Stimulated activated CD4-positive, alpha-beta T cell treated with anti-CD3 and anti-CD28 coated beads, Interleukin-15, amount 100 ng/mL, for 48 hours (primary cell): ENCODE measurements at regions not wholly inside any gene's neighbourhood (a gene's known extent, or its start where the extent isn't known, plus 50 kb on each side); places are given as distances from the start of the nearest gene placed in this dataset.
"Not testable (repeated sequence)": the region's sequence is repeated elsewhere in the genome, so short reads cannot be mapped to it uniquely, and the experiment has no call there.

Experiments used
- DNase-seq, 2 donors: peaks; one replicate each; pipeline ENCODE4 v3.0.0-alpha.2; 2020; ENCODE audit warnings: low read depth in 2 of 2

DNA sequence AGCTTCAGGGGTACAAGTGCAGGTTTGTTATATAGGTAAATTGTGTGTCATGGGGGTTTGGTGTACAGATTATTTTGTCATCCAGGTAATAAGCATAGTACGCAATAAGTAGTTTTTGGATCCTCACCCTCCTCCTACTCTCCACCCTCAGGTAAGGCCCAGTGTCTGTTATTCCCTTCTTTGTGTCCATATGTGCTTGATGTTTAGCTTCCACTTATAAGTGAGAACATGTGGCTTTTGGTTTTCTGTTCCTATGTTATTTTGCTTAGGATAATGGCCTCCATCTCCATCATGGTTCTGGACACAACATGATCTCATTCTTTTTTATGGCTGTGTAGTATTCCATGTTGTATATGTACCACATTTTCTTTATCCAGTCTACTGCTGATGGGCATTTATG, 298.4 kb downstream of the LIG4 start:
- not testable (repeated sequence) for DNase-seq

DNA sequence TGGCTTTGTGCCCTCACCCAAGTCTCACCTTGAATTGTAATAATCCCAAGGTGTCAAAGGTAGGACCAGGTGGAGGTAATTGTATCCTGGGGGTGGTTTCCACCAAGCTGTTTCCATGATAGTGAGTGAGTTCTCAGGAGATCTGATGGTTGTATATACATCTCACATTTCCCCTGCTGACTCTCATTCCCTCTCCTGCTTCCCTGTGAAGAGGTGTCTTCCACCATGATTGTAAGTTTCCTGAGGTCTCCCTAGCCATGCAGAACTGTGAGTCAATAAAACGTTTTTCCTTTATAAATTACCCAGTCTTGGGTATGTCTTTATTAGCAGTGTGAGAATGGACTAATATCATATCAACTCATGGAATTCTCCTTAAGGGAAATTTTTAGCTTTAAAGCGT, 302.6 kb downstream of the LIG4 start:
- no peak for DNase-seq

DNA sequence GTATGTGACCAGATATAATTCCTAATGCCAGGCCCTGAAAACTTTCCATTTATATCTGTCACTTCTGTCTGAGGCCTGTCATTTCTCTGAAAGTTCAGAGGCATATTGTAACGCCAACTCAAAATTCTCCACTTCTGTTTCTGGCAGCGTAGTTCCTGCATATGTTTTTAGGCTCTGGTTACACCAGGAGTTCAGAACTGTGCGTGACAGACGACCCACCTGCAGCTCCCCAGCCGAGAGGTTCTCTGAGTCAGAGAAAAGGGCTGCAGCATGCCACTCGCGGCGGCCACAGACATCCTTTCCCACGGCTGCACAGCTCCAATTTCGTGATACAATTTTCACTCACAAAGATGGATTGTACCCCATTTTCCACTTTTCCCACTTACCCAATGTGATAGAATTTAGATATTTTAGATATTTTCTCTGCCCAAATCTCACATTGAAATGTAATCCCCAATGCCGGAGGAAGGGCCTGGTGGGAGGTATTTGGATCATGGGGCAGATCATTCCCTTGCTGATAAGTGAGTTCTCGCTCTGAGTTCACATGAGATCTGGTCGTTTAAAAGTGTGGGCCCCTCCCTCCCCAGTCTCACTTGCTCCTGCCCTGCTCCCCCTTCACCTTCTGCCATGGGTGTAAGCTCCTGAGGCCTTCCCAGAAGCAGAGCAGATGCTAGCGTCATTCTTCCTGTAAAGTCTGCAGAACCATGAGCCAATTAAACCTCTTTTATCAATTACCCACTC, 308.1 kb downstream of the LIG4 start:
- DNase-seq, result no peak

DNA sequence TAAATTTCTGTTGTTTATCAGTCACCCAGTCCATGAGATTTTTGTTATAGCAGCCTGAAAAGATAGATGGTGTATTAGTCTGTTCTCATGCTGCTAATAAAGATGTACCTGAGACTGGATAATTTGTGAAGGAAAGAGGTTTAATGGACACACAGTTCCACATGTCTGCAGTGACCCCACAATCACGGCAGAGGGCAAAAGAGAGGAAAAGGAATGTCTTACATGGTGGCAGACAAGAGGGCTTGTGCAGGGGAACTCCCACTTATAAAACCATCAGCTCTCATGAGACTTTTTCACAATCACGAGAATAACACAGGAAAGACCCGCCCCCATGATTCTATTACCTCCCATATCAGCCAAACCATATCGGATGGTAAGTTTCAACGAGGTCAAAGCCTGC, 309.2 kb downstream of the LIG4 start:
- no peak for DNase-seq

- no peak for DNase-seq
Observed at GRCh38 chr13:107901996-107902562, 313.3 kb downstream of the LIG4 start.

GRCh38 chr13:107901230-107901629, 314.1 kb downstream of the LIG4 start:
- no peak for DNase-seq

GRCh38 chr13:107900775-107901174, 314.6 kb downstream of the LIG4 start:
- no peak for DNase-seq

- DNase-seq, result no peak
Observed at GRCh38 chr13:107886118-107886517, 329.2 kb downstream of the LIG4 start.

DNA sequence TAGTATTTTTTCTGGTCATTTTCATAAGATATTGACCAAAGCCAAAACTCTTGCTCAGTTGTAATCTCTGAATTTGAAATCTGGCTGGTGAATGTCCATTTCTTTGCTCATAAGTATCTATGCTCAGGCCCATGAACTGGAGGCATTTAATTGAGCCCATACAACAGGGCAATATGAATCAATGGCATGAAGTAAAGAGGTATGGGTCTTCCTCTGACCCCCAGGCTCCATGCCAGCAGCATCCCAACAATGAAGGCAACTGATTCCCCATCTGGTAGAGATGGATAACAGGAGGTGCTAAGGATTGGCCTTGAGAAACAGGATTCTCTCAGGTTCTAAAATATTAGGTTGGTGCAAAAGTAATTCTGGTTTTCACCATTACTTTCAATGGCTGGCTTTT, 330.8 kb downstream of the LIG4 start:
- DNase-seq, result no peak

DNA sequence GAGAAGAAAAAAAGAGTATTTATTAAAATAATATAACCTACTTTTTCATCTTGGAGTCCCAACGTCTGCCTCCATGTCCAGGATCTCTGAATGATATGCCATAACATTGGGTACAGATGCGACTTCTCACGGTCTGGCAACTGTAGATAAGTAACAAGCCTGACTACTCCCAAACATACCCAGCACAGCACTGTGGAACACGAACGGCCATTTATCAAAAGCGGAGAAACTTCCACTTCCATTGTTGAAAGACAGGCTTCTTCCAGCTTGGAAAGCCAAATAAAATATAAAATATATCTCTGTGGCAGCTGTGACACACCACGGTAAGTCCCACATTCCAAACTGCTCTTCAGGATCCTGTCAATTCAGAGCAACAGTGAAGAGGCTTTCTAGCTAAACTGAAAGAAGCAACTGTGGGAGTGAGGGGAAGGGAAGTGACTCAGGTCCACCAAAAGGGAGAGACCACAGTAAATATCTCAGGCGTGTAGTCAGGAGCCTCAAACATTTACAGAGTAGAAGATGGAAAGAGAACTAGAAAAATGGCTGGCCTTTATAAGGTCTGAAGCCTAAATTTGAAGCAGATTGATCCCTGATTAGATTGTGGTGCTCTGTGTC, 331.7 kb downstream of the LIG4 start:
- DNase-seq, result no peak

DNA sequence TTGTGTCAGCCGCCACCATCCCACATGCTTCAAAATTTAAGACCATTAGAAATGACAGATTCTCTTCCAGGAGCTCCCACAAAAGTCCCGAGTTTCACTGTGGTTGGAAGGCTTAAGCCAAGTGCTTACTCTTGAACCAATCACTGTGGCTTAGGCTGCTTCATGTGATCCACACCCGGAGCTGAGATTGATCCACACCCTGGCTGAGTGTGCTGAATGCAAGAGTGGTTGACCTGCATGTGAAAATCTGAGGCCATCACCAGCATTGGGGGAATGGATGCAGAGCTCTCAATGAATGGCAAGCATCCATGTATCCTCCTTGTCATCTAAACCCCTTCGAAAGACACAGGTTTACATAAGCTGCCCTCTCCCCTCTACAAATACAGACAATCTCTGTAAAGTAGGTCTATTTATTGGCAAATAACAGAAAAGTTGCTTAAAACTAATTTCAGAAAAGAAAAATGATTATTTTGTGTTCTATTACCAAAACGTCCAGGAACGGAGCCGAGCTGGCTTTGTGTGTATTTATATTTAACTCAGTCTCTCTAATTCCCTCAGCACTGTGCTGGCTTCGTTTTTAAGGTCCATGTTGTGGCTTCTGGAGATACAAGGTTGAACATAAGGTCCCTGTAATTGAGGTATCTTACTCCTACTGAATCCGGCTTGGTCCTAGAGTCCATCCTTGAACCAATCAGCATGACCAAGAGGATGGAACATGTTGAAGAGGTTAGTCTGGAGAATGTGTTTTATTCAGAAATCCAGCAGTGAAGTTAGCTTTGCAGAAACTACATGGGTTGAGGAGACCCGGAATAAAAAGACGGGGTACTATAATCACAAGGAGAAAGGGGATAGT, 332.4 kb downstream of the LIG4 start:
- DNase-seq, result no peak

GRCh38 chr13:107881362-107881761, 334.0 kb downstream of the LIG4 start:
- no peak for DNase-seq

GRCh38 chr13:107874456-107874855, 340.9 kb downstream of the LIG4 start:
- DNase-seq, result no peak

- no peak for DNase-seq
Observed at GRCh38 chr13:107873926-107874325, 341.4 kb downstream of the LIG4 start.

DNA sequence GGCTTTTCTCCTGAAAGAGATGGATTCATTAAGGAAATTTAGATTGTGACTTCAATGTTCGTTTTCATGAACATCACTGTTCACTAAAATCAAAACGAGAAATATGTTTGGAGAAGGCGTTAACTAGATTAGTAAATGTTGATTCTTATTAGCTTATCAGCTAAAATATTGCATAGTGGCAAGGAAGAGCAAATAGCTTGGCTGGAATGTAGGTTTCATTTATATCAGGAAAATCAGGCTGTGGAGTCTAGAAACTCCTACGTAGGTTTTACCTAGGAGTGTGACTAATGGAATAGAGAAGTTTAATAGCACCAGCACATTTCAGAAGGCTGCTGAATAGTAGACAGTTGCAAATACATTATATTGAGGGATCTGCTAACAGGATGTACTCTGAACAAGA, 344.9 kb downstream of the LIG4 start:
- DNase-seq, result no peak

DNA sequence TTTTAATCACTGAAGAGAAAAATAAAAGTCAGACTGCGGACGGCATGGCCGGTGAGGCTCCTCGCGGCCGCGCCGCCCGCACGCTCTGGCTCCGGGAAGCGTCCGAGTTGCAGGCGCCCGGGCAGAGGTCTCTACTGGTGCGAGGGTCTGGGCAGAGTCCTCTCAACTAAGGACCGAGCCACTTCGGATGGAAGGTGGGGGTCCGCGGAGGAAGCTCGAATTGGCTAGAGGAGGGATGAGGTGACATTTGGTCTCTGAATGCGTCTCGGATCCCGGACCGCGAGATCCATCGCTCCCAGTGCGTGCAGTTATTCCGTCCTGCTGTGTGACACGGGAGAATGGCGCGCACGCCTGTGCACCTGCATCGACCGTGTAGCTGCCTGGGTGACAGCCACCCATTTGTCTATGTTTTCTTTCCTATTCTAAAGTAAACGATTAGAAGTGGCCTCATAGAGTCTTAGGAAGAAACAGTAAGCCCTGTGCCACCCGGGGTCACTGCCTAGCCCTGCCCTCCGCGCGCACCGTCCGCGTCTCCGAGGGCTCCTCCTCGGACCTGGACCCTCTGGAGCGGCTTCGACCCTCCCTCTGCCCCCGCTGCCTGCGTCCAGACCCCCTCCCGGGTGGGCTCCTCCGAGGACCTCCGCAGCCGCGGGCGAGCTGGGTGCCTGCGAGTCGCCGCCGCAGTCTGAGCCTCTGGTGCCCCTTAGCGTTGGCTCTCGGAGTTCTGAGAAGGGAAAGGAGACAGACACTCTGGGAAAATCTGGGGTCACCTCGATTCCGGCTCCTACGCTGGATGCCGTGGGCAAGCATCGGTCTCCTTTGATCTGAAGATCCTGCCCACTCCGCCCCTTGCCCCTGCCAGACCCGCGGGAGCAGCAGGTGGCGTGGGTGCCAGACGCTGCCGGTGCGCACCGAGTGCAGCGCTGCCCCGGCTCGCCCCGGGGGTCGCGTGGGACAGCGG, 347.4 kb downstream of the LIG4 start:
- DNase-seq, result no peak

GRCh38 chr13:107866941-107867623, 348.3 kb downstream of the LIG4 start:
- DNase-seq, result no peak

- no peak for DNase-seq
Observed at GRCh38 chr13:107866032-107866940, 349.1 kb downstream of the LIG4 start.

DNA sequence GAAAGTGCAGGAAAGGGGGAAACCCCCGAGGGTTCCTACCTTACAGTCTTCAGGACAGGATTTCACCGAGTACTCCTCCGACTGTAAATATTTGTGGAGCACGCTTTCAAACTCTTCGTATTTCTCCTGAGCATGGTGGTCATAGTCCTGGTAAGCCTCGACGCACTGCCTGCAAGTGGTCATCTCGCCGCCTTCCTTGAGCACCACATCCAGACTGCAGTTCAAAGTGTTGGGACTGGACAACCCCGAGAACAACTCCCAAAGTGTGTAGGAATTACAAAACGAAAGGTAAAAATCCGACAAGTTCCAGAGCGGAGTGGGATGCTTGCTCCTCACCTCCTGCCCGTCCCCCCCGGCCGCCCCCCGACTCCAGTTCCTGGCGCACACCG, 349.7 kb downstream of the LIG4 start:
- no peak for DNase-seq

DNA sequence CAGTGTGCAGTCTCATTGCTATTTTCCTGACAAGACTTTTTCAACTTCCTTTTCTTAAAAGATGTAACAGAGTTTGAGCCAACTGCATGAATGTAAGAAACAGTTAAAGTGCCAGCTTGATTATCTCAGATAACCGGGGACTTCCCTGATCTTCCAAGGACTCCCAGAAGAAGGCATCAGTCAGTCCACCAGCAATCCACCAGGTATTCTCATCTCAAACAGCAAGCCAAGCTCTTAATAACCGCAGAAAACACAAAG, 350.1 kb downstream of the LIG4 start:
- no peak for DNase-seq
